MCF 10A (cell line): ENCODE measurements at regions not wholly inside any gene's neighbourhood (a gene's known extent, or its start where the extent isn't known, plus 50 kb on each side); places are given as distances from the start of the nearest gene placed in this dataset.

Experiments used
- BruUV-seq: library from RNA; stranded (reverse); fragments of 400-500 nt; replicated peaks from 2 replicates; lab custom pipeline; 2021; lab: Mats Ljungman, UMichigan
- CTCF ChIA-PET: fragments of 300-600 bp; sonication (Branson Sonifier 250); formaldehyde crosslinking; extraction: SDS; loops from one replicate; lab custom pipeline; 2021; ENCODE audit warnings: antibody characterized with exemption, inconsistent platforms; lab: Yijun Ruan, JAX
- POLR2A ChIA-PET: fragments of 300-600, 350-650 bp; sonication (Branson Sonifier 250); formaldehyde crosslinking; extraction: SDS; loops from one replicate; lab custom pipeline; 2020; ENCODE audit warnings: antibody characterized with exemption, inconsistent platforms; lab: Yijun Ruan, JAX
- DNase-seq: peaks from one replicate; pipeline ENCODE4 v3.0.0-alpha.2; 2018; ENCODE audit not compliant: unreplicated experiment
- H3K27ac Mint-ChIP-seq: one replicate; pipeline ENCODE4 v1.8.0; 2022; ENCODE audit warnings: mild to moderate bottlenecking, low read depth, mixed read lengths; ENCODE audit not compliant: unreplicated experiment
- H3K27me3 Mint-ChIP-seq: one replicate; pipeline ENCODE4 v1.8.0; 2022; ENCODE audit warnings: mixed read lengths; ENCODE audit not compliant: insufficient read depth, unreplicated experiment
- H3K36me3 Mint-ChIP-seq: one replicate; pipeline ENCODE4 v1.8.0; 2022; ENCODE audit warnings: mild to moderate bottlenecking, moderate library complexity, mixed read lengths; ENCODE audit not compliant: insufficient read depth, unreplicated experiment
- H3K4me1 Mint-ChIP-seq: one replicate; pipeline ENCODE4 v1.8.0; 2022; ENCODE audit warnings: mixed read lengths; ENCODE audit not compliant: insufficient read depth, unreplicated experiment
- H3K4me3 Mint-ChIP-seq: one replicate; pipeline ENCODE4 v1.8.0; 2022; ENCODE audit warnings: mild to moderate bottlenecking, moderate library complexity, mixed read lengths; ENCODE audit not compliant: unreplicated experiment
- H3K9me3 Mint-ChIP-seq: one replicate; pipeline ENCODE4 v1.8.0; 2022; ENCODE audit warnings: mixed read lengths; ENCODE audit not compliant: unreplicated experiment
- intact Hi-C: fragments of 100-400 bp; cut with micrococcal nuclease; formaldehyde crosslinking; loops from 2 replicates; pipeline ENCODE4 v1.14.1; 2022
- TF ChIP-seq, protein P1 (sequence below): fragments of 200-600 bp; IDR thresholded peaks from one replicate; pipeline ENCODE4 v1.8.0; 2022; ENCODE audit warnings: antibody characterized with exemption, mild to moderate bottlenecking; ENCODE audit not compliant: unreplicated experiment

DNA sequence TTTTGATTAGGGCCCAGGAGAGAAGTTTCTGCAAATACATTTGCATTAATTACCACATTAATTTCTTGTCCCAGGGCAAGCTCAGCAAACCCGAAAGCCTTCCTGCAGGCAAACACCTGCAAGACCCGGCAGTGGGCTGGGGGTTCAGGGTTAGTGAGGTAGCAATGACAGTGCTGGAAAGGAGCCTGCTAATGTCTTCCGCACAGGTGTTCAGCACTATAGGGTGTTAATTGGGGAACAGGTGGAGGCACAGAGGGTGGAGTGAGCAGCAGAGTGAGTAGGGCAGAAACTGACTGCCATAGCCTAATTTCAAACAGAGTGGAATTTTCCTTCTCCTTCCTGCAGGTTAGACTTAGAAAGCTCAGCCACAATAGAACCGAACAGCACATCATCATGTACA is 50.9 kb upstream of the UBASH3B start:
- no peak overlapping the region for H3K4me3 Mint-ChIP-seq

DNA sequence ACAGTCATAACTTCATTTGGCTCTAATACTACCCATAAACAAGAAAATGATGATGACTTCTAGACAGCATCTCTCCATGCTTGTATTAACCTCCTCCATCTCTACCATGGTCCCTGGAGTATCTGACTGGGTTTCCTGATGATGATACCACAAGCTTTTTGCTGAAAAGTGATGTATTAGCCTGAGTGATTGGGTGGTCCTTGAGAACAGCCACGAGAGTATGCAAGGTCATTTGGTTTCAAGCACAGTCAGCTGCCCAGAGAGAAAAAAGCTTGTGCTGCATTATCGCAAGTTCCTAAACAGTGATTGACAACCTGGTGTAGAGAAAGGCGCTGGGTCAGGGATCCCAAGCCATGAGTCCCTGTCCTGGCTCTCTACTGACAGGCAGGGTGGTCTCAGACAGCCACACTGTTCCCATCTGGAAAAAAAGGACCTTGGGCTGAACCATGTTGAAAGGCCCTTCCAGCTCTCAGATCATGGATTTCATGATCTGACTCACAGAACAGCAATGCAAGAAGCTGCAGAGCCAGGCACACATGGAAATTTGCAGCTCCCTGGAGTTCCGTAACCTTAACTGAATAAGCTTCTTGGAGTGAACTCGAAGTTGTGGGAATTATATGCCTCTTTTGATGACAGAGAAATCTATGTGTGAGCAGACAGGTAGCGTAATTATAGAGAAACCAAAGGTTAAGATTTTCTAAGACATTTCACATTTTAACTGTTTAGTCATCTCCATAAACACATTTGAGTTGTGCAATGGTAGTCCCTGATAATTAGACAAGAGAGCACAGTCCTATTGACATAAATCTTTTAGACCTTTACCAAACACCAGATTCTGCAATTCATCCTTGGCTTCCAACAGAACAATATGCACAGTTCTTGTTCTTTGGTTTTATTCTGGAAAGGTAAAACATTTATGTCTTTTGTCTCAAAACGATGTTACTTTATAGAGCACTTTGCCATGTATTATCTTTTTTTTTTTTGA is 54.1 kb upstream of the UBASH3B start:
- H3K4me3 Mint-ChIP-seq, result no peak overlapping the region
- H3K36me3 Mint-ChIP-seq, result no peaks in the 10 kb centered on the region
- CTCF ChIA-PET, result interaction anchor here (0.7 to 2.6 kb wide), 3 partner anchors 18 to 27 kb away, joined by 3 to 18 read pairs (median 5); no protein-coding TSS in a partner anchor
- intact Hi-C loops, result no loop called here
- peaks cover 5% of the 10 kb centered on the region for H3K4me1 Mint-ChIP-seq
- no TSS peak for BruUV-seq
- peak; percentile 45 for DNase-seq
- no peaks in the 10 kb centered on the region for H3K27me3 Mint-ChIP-seq
- H3K27ac Mint-ChIP-seq, result no peak overlapping the region
- POLR2A ChIA-PET, result interaction anchor here (0.7 to 1.6 kb wide), 2 partner anchors 11 to 363 kb away, joined by 3 read pairs; no protein-coding TSS in a partner anchor
- TF ChIP-seq, protein P1, sequence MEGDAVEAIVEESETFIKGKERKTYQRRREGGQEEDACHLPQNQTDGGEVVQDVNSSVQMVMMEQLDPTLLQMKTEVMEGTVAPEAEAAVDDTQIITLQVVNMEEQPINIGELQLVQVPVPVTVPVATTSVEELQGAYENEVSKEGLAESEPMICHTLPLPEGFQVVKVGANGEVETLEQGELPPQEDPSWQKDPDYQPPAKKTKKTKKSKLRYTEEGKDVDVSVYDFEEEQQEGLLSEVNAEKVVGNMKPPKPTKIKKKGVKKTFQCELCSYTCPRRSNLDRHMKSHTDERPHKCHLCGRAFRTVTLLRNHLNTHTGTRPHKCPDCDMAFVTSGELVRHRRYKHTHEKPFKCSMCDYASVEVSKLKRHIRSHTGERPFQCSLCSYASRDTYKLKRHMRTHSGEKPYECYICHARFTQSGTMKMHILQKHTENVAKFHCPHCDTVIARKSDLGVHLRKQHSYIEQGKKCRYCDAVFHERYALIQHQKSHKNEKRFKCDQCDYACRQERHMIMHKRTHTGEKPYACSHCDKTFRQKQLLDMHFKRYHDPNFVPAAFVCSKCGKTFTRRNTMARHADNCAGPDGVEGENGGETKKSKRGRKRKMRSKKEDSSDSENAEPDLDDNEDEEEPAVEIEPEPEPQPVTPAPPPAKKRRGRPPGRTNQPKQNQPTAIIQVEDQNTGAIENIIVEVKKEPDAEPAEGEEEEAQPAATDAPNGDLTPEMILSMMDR, result no peak
- H3K9me3 Mint-ChIP-seq, result no peaks in the 10 kb centered on the region

More for the DNA sequence above, 50.9 kb upstream of the UBASH3B start:
- Mint-ChIP-seq H3K27ac (no peak overlapping the region), H3K9me3 (no peaks in the 10 kb centered on the region), H3K36me3 (no peaks in the 10 kb centered on the region), H3K4me1 (peaks cover 4% of the 10 kb centered on the region), H3K27me3 (no peaks in the 10 kb centered on the region)
- TF ChIP-seq, protein P1, result no peak
- POLR2A ChIA-PET, result no interaction called here
- intact Hi-C loops, result no loop called here
- CTCF ChIA-PET, result interaction anchor here (0.6 to 2.2 kb wide), 4 partner anchors 10 to 1273 kb away, joined by 3 to 6 read pairs (median 3); no protein-coding TSS in a partner anchor
- no TSS peak for BruUV-seq
- no peak for DNase-seq

- Mint-ChIP-seq H3K36me3 (no peaks in the 10 kb centered on the region), H3K9me3 (no peaks in the 10 kb centered on the region), H3K4me1 (peaks cover 5% of the 10 kb centered on the region), H3K4me3 (no peak overlapping the region), H3K27ac (no peak overlapping the region), H3K27me3 (no peaks in the 10 kb centered on the region)
- TF ChIP-seq, protein P1, result no peak
- BruUV-seq, result no TSS peak
- POLR2A ChIA-PET, result no interaction called here
- CTCF ChIA-PET, result interaction anchor here (0.7 to 2.6 kb wide), 4 partner anchors 19 to 425 kb away, joined by 3 to 18 read pairs (median 4); no protein-coding TSS in a partner anchor
- DNase-seq, result no peak
- intact Hi-C loops, result no loop called here
Measured at GRCh38 chr11:122600290-122600689, 55.2 kb upstream of the UBASH3B start.

GRCh38 chr11:122599434-122599833 is 56.1 kb upstream of the UBASH3B start:
- H3K4me3 Mint-ChIP-seq, result no peak overlapping the region
- CTCF ChIA-PET, result interaction anchor here (0.7 to 2.6 kb wide), 4 partner anchors 18 to 426 kb away, joined by 3 to 18 read pairs (median 4); no protein-coding TSS in a partner anchor
- no peaks in the 10 kb centered on the region for H3K36me3 Mint-ChIP-seq
- peaks cover 5% of the 10 kb centered on the region for H3K4me1 Mint-ChIP-seq
- no peak overlapping the region for H3K27ac Mint-ChIP-seq
- no peaks in the 10 kb centered on the region for H3K27me3 Mint-ChIP-seq
- intact Hi-C loops, result no loop called here
- no peaks in the 10 kb centered on the region for H3K9me3 Mint-ChIP-seq
- POLR2A ChIA-PET, result interaction anchor here (1.7 kb wide), 1 partner anchor 9 kb away, joined by 4 read pairs; no protein-coding TSS in a partner anchor
- no TSS peak for BruUV-seq
- TF ChIP-seq, protein P1, result no peak
- no peak for DNase-seq
